ENCODE measurements at regions not wholly inside any gene's neighbourhood (a gene's known extent, or its start where the extent isn't known, plus 50 kb on each side); places are given as distances from the start of the nearest gene placed in this dataset.

DNA sequence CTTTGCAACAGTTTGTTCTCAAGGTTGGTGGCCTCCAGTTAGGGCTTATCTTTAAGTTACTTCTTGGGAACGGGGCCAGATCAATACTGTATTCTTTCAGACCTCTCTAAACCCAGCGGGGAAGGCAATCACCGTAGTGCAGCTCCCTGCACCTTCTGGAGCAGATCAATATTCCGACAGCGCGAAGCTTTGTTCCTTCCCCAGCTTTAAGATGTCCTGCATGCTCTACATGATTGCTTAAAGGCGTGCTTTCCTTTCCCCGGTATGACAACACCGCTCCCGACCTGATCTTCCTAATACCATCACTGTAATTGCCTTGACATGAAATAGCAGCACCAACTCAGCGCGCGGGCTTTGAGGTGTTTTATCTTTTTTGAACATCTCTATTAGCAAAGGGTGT is 755.2 kb downstream of the NR2F2 start:
- TF ChIP-seq RELA (CRISPR knock-in tag; IDR thresholded peaks at IDR 0.05; ENCODE audit: borderline replicate concordance) (no peak), RORB (CRISPR knock-in tag; IDR thresholded peaks at IDR 0.05) (no peak), JUN (CRISPR knock-in tag; IDR thresholded peaks at IDR 0.05) (no peak), NR1H2 (CRISPR knock-in tag; IDR thresholded peaks at IDR 0.05) (no peak), FOXP1 (CRISPR knock-in tag; IDR thresholded peaks at IDR 0.05; ENCODE audit: borderline replicate concordance) (no peak), ZNF396 (CRISPR knock-in tag; IDR thresholded peaks at IDR 0.05; ENCODE audit: borderline replicate concordance) (no peak), GABPB1 (CRISPR knock-in tag; IDR thresholded peaks at IDR 0.05) (no peak), SOX15 (CRISPR knock-in tag; IDR thresholded peaks at IDR 0.05) (no peak)
- TF ChIP-seq, protein P1, sequence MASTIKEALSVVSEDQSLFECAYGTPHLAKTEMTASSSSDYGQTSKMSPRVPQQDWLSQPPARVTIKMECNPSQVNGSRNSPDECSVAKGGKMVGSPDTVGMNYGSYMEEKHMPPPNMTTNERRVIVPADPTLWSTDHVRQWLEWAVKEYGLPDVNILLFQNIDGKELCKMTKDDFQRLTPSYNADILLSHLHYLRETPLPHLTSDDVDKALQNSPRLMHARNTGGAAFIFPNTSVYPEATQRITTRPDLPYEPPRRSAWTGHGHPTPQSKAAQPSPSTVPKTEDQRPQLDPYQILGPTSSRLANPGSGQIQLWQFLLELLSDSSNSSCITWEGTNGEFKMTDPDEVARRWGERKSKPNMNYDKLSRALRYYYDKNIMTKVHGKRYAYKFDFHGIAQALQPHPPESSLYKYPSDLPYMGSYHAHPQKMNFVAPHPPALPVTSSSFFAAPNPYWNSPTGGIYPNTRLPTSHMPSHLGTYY (CRISPR knock-in tag; IDR thresholded peaks at IDR 0.05): no peak
- TF ChIP-seq, protein P2, sequence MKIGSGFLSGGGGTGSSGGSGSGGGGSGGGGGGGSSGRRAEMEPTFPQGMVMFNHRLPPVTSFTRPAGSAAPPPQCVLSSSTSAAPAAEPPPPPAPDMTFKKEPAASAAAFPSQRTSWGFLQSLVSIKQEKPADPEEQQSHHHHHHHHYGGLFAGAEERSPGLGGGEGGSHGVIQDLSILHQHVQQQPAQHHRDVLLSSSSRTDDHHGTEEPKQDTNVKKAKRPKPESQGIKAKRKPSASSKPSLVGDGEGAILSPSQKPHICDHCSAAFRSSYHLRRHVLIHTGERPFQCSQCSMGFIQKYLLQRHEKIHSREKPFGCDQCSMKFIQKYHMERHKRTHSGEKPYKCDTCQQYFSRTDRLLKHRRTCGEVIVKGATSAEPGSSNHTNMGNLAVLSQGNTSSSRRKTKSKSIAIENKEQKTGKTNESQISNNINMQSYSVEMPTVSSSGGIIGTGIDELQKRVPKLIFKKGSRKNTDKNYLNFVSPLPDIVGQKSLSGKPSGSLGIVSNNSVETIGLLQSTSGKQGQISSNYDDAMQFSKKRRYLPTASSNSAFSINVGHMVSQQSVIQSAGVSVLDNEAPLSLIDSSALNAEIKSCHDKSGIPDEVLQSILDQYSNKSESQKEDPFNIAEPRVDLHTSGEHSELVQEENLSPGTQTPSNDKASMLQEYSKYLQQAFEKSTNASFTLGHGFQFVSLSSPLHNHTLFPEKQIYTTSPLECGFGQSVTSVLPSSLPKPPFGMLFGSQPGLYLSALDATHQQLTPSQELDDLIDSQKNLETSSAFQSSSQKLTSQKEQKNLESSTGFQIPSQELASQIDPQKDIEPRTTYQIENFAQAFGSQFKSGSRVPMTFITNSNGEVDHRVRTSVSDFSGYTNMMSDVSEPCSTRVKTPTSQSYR (CRISPR knock-in tag; IDR thresholded peaks at IDR 0.05): no peak
- TF ChIP-seq, protein P3, sequence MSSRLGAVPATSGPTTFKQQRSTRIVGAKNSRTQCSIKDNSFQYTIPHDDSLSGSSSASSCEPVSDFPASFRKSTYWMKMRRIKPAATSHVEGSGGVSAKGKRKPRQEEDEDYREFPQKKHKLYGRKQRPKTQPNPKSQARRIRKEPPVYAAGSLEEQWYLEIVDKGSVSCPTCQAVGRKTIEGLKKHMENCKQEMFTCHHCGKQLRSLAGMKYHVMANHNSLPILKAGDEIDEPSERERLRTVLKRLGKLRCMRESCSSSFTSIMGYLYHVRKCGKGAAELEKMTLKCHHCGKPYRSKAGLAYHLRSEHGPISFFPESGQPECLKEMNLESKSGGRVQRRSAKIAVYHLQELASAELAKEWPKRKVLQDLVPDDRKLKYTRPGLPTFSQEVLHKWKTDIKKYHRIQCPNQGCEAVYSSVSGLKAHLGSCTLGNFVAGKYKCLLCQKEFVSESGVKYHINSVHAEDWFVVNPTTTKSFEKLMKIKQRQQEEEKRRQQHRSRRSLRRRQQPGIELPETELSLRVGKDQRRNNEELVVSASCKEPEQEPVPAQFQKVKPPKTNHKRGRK (CRISPR knock-in tag; IDR thresholded peaks at IDR 0.05; ENCODE audit: borderline replicate concordance): no peak
- TF ChIP-seq, protein P4, sequence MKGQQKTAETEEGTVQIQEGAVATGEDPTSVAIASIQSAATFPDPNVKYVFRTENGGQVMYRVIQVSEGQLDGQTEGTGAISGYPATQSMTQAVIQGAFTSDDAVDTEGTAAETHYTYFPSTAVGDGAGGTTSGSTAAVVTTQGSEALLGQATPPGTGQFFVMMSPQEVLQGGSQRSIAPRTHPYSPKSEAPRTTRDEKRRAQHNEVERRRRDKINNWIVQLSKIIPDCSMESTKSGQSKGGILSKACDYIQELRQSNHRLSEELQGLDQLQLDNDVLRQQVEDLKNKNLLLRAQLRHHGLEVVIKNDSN (CRISPR knock-in tag; IDR thresholded peaks at IDR 0.05): no peak
- TF ChIP-seq, protein P5, sequence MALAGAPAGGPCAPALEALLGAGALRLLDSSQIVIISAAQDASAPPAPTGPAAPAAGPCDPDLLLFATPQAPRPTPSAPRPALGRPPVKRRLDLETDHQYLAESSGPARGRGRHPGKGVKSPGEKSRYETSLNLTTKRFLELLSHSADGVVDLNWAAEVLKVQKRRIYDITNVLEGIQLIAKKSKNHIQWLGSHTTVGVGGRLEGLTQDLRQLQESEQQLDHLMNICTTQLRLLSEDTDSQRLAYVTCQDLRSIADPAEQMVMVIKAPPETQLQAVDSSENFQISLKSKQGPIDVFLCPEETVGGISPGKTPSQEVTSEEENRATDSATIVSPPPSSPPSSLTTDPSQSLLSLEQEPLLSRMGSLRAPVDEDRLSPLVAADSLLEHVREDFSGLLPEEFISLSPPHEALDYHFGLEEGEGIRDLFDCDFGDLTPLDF (CRISPR knock-in tag; IDR thresholded peaks at IDR 0.05): no peak
- ChIA-PET POLR2A (no interaction called here), CTCF (no interaction called here)
- no peaks in the 10 kb centered on the region for H3K9me3 Mint-ChIP-seq
- ATAC-seq (no peak; the same call in 1 of the 2 replicates), DNase-seq (ENCODE audit: low spot score) (no peak)
- H3K4me1 Mint-ChIP-seq: peaks cover 12% of the 10 kb centered on the region
- H3K4me3 Mint-ChIP-seq: no peak overlapping the region
- no peaks in the 10 kb centered on the region for H3K36me3 Mint-ChIP-seq
- no peak overlapping the region for H3K27ac Mint-ChIP-seq
- peaks cover 24% of the 10 kb centered on the region for H3K27me3 Mint-ChIP-seq (ENCODE audit: low read depth)

DNA sequence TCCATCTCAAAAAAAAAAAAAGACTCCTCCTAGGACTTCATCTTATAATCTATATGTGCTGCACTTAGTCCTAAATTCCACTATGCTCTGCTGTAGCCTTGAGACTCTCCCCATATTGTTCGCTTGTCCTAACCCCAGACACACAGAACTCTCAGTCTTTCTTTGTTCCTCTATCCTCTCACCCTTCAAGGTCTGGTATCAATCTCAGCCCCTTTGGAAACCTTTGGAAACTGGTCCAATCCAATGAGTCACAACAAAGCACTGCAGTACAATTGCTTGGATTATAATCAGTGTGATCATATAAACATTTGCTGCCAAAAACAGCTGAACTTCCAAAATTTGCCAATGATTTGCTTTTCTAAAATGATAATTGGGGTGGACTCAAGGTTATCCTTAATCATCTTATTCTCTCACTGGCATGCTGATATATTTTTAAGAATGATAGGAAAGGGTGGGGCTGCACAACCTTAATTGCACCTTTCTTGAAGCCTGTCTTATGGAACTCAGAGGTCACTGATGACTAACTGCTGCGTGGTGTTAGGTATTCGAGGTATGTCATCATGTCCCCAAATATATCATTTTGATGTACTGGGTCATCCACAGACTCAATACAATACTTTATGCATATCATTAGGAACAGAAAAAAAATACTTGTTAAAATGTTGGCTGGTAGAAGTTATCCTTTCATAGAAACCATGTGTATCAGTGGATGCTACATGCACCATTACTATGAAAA is 756.7 kb downstream of the NR2F2 start:
- Mint-ChIP-seq H3K4me1 (peaks cover 12% of the 10 kb centered on the region), H3K4me3 (no peak overlapping the region), H3K9me3 (no peaks in the 10 kb centered on the region), H3K36me3 (no peaks in the 10 kb centered on the region), H3K27me3 (ENCODE audit: low read depth) (peaks cover 24% of the 10 kb centered on the region), H3K27ac (no peak overlapping the region)
- CTCF ChIA-PET: no interaction called here
- POLR2A ChIA-PET: no interaction called here
- ATAC-seq (no peak), DNase-seq (ENCODE audit: low spot score) (no peak)
- TF ChIP-seq TP53 (CRISPR knock-in tag; IDR thresholded peaks at IDR 0.05): no peak
- no peak for TF ChIP-seq RELA (CRISPR knock-in tag; IDR thresholded peaks at IDR 0.05; ENCODE audit: borderline replicate concordance)
- TF ChIP-seq, protein P2 (CRISPR knock-in tag; IDR thresholded peaks at IDR 0.05): no peak
- no peak for TF ChIP-seq CREM (CRISPR knock-in tag; IDR thresholded peaks at IDR 0.05)
- TF ChIP-seq ESRRA (CRISPR knock-in tag; IDR thresholded peaks at IDR 0.05; ENCODE audit: borderline replicate concordance): no peak
- no peak for TF ChIP-seq NFYB (CRISPR knock-in tag; conservative IDR thresholded peaks at IDR 0.05; ENCODE audit: low read depth)
- TF ChIP-seq, protein P5 (CRISPR knock-in tag; IDR thresholded peaks at IDR 0.05): no peak

All from WTC11 (cell line).